CD14-positive monocyte (primary cell): ENCODE measurements at regions not wholly inside any gene's neighbourhood (a gene's known extent, or its start where the extent isn't known, plus 50 kb on each side); places are given as distances from the start of the nearest gene placed in this dataset.

ENCODE experiments used
- DNase-seq, 3 donors: peaks; one replicate each; pipeline ENCODE4 v3.0.0-alpha.2; 2011 to 2022
- H2AFZ ChIP-seq: 2 replicates; pipeline ENCODE4 v1.6.0; 2012; ENCODE audit warnings: mild to moderate bottlenecking, low read depth, low read length, inconsistent platforms; ENCODE audit not compliant: insufficient read depth, poor library complexity, severe bottlenecking
- H3K27ac ChIP-seq, 2 donors: 1 replicate in 1 of 2; 2 replicates in 1 of 2; pipeline ENCODE4 v1.5.1; 2012 to 2013; ENCODE audit warnings: low read length in 2 of 2, control low read depth in 1 of 2, inconsistent platforms in 1 of 2, low read depth in 1 of 2, mild to moderate bottlenecking in 1 of 2
- H3K27me3 ChIP-seq, 2 donors: one replicate each; pipeline versions ENCODE4 v1.6.0 to v1.6.1; 2011 to 2013; ENCODE audit warnings: low read length in 2 of 2; ENCODE audit not compliant: control insufficient read depth in 2 of 2, insufficient read depth in 2 of 2
- H3K36me3 ChIP-seq, 2 donors: replicated peaks in 1 of 2; 1 replicate in 1 of 2; 2 replicates in 1 of 2; pipeline versions ENCODE4 v1.5.1 to v1.6.1; 2012 to 2013; ENCODE audit warnings: low read length in 2 of 2, control low read depth in 1 of 2, inconsistent platforms in 1 of 2, mild to moderate bottlenecking in 1 of 2; ENCODE audit not compliant: insufficient read depth in 2 of 2, control insufficient read depth in 1 of 2
- H3K4me1 ChIP-seq, 2 donors: 1 replicate in 1 of 2; 2 replicates in 1 of 2; pipeline versions ENCODE4 v1.5.1 to v1.6.1; 2012 to 2013; ENCODE audit warnings: low read length in 2 of 2, control low read depth in 1 of 2, inconsistent platforms in 1 of 2, mild to moderate bottlenecking in 1 of 2, moderate library complexity in 1 of 2; ENCODE audit not compliant: insufficient read depth in 2 of 2, control insufficient read depth in 1 of 2
- H3K4me2 ChIP-seq: replicated peaks from 2 replicates; pipeline ENCODE3; 2012; ENCODE audit warnings: low read length, moderate library complexity, mild to moderate bottlenecking; ENCODE audit not compliant: poor library complexity, severe bottlenecking; ENCODE audit errors: extremely low read depth
- H3K4me3 ChIP-seq, 3 experiments: fragments of 200-600 bp in 1 of 3; sonication (generic) in 1 of 3; replicated peaks in 1 of 3; 1 replicate in 2 of 3; 2 replicates in 1 of 3; pipeline ENCODE4 v1.5.1; 2011 to 2013; ENCODE audit warnings: low read length in 3 of 3, mild to moderate bottlenecking in 3 of 3, control low read depth in 2 of 3, low read depth in 2 of 3, inconsistent platforms in 1 of 3, moderate library complexity in 1 of 3
- H3K79me2 ChIP-seq: 2 replicates; pipeline ENCODE4 v1.6.0; 2012; ENCODE audit warnings: mild to moderate bottlenecking, control low read depth, inconsistent platforms, low read length, moderate library complexity; ENCODE audit not compliant: insufficient read depth
- H3K9ac ChIP-seq: 2 replicates; pipeline ENCODE4 v1.6.0; 2017; ENCODE audit warnings: low read length, mild to moderate bottlenecking; ENCODE audit not compliant: insufficient read depth, poor library complexity, severe bottlenecking
- H3K9me3 ChIP-seq, 2 donors: replicated peaks in 1 of 2; 1 replicate in 1 of 2; 2 replicates in 1 of 2; pipeline versions ENCODE4 v1.5.1 to v1.6.1; 2012 to 2013; ENCODE audit warnings: low read length in 2 of 2, control low read depth in 1 of 2; ENCODE audit not compliant: control insufficient read depth in 1 of 2, insufficient read depth in 1 of 2
- H4K20me1 ChIP-seq: 2 replicates; pipeline ENCODE4 v1.6.0; 2012; ENCODE audit warnings: mild to moderate bottlenecking, low read length, control low read depth, moderate library complexity; ENCODE audit not compliant: insufficient read depth
- H3K27ac Mint-ChIP-seq, 7 donors: one replicate each; pipeline ENCODE4 v1.8.0; 2020; ENCODE audit warnings: mild to moderate bottlenecking in 7 of 7, mixed read lengths in 7 of 7, moderate library complexity in 6 of 7, inconsistent platforms in 2 of 7
- H3K27me3 Mint-ChIP-seq, 3 donors: one replicate each; pipeline ENCODE4 v1.8.0; 2021 to 2022; ENCODE audit warnings: low read depth in 3 of 3, mild to moderate bottlenecking in 3 of 3, mixed read lengths in 3 of 3, moderate library complexity in 3 of 3, inconsistent platforms in 1 of 3
- H3K36me3 Mint-ChIP-seq, 2 donors: one replicate each; pipeline ENCODE4 v1.8.0; 2020; ENCODE audit warnings: mixed read lengths in 2 of 2, inconsistent platforms in 1 of 2, mild to moderate bottlenecking in 1 of 2
- H3K4me1 Mint-ChIP-seq: one replicate; pipeline ENCODE4 v1.8.0; 2020; ENCODE audit warnings: mild to moderate bottlenecking, mixed read lengths
- H3K4me3 Mint-ChIP-seq, 2 donors: one replicate each; pipeline ENCODE4 v1.8.0; 2020; ENCODE audit warnings: mild to moderate bottlenecking in 2 of 2, mixed read lengths in 2 of 2, moderate library complexity in 1 of 2
- H3K9me3 Mint-ChIP-seq, 7 donors: one replicate each; pipeline ENCODE4 v1.8.0; 2020 to 2022; ENCODE audit warnings: mixed read lengths in 7 of 7, mild to moderate bottlenecking in 6 of 7, moderate library complexity in 6 of 7, inconsistent platforms in 2 of 7
- WGBS: methylation state at CpG from one replicate; pipeline ENCODE4 v1.1.5; 2013; ENCODE audit warnings: missing lambda C conversion rate; ENCODE audit not compliant: insufficient coverage; 5-methylcytosine and 5-hydroxymethylcytosine counted together
- intact Hi-C, 2 donors: fragments of 100-400 bp; cut with micrococcal nuclease; formaldehyde crosslinking; loops; one replicate each; pipeline versions ENCODE4 v1.15.0 to v1.15.1; 2023
- TF ChIP-seq, protein P1 (sequence below): fragments of 200-600 bp; IDR thresholded peaks from one replicate; pipeline ENCODE4 v1.8.0; 2022; ENCODE audit warnings: antibody characterized with exemption, mild to moderate bottlenecking

- no peak overlapping the region for H3K27ac ChIP-seq
- Mint-ChIP-seq H3K4me3 (no peak overlapping the region), H3K27me3 (no peaks in the 10 kb centered on the region), H3K9me3 (peaks cover 0 to 2% (median 0%) of the 10 kb centered on the region in 7 donors), H3K27ac (no peak overlapping the region), H3K36me3 (no peaks in the 10 kb centered on the region), H3K4me1 (no peaks in the 10 kb centered on the region)
- no peak overlapping the region for H3K4me2 ChIP-seq
- no peak overlapping the region for H2AFZ ChIP-seq
- H4K20me1 ChIP-seq, result no peaks in the 10 kb centered on the region
- no peaks in the 10 kb centered on the region for H3K27me3 ChIP-seq
- 100% methylated on average over 2 of the region's 3 CpGs for WGBS
- H3K9me3 ChIP-seq, result no peaks in the 10 kb centered on the region
- TF ChIP-seq, protein P1, sequence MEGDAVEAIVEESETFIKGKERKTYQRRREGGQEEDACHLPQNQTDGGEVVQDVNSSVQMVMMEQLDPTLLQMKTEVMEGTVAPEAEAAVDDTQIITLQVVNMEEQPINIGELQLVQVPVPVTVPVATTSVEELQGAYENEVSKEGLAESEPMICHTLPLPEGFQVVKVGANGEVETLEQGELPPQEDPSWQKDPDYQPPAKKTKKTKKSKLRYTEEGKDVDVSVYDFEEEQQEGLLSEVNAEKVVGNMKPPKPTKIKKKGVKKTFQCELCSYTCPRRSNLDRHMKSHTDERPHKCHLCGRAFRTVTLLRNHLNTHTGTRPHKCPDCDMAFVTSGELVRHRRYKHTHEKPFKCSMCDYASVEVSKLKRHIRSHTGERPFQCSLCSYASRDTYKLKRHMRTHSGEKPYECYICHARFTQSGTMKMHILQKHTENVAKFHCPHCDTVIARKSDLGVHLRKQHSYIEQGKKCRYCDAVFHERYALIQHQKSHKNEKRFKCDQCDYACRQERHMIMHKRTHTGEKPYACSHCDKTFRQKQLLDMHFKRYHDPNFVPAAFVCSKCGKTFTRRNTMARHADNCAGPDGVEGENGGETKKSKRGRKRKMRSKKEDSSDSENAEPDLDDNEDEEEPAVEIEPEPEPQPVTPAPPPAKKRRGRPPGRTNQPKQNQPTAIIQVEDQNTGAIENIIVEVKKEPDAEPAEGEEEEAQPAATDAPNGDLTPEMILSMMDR, result no peak
- H3K36me3 ChIP-seq, result no peaks in the 10 kb centered on the region
- intact Hi-C loops, result no loop called here
- no peak for DNase-seq
- H3K4me3 ChIP-seq, result no peak overlapping the region
- no peaks in the 10 kb centered on the region for H3K4me1 ChIP-seq
- no peaks in the 10 kb centered on the region for H3K79me2 ChIP-seq
- H3K9ac ChIP-seq, result no peak overlapping the region
These were observed 333.3 kb upstream of the TPM1 start for GRCh38 chr15:62709261-62709660.

GRCh38 chr15:62711691-62712454, 330.7 kb upstream of the TPM1 start:
- H3K4me3 ChIP-seq, result no peak overlapping the region
- H3K27me3 ChIP-seq, result no peaks in the 10 kb centered on the region
- Mint-ChIP-seq H3K4me1 (no peaks in the 10 kb centered on the region), H3K27ac (no peak overlapping the region), H3K36me3 (no peaks in the 10 kb centered on the region), H3K4me3 (no peak overlapping the region), H3K27me3 (no peaks in the 10 kb centered on the region), H3K9me3 (peaks cover 0 to 2% (median 0%) of the 10 kb centered on the region in 7 donors)
- H3K79me2 ChIP-seq, result no peaks in the 10 kb centered on the region
- H3K9ac ChIP-seq, result no peak overlapping the region
- no peak overlapping the region for H2AFZ ChIP-seq
- intact Hi-C loops, result no loop called here
- no peaks in the 10 kb centered on the region for H3K36me3 ChIP-seq
- TF ChIP-seq, protein P1, result no peak
- H4K20me1 ChIP-seq, result no peaks in the 10 kb centered on the region
- no peaks in the 10 kb centered on the region for H3K4me1 ChIP-seq
- WGBS, result 94% methylated on average over 10 of the region's 11 CpGs
- no peak overlapping the region for H3K4me2 ChIP-seq
- H3K9me3 ChIP-seq, result no peaks in the 10 kb centered on the region
- no peak overlapping the region for H3K27ac ChIP-seq
- DNase-seq, result no peak
